ENCODE measurements at regions not wholly inside any gene's neighbourhood (a gene's known extent, or its start where the extent isn't known, plus 50 kb on each side); places are given as distances from the start of the nearest gene placed in this dataset.

- DNase-seq: no peak
These were observed 275.3 kb upstream of the THRB start for GRCh38 chr3:24769918-24770317.

GRCh38 chr3:24773798-24774197 lies 279.1 kb upstream of the THRB start:
- peak; percentile 49 to 82 for DNase-seq

GRCh38 chr3:24780991-24781390 lies 286.3 kb upstream of the THRB start:
- no peak for DNase-seq

- DNase-seq: no peak
These were observed 286.8 kb upstream of the THRB start for GRCh38 chr3:24781454-24781853.

- peak in 1 of 2 experiments; percentile 21 for DNase-seq
These were observed 299.2 kb upstream of the THRB start for GRCh38 chr3:24793896-24794295.

- no peak for DNase-seq
These were observed 308.0 kb upstream of the THRB start for GRCh38 chr3:24802614-24803013.

- DNase-seq: no peak
These were observed 309.4 kb upstream of the THRB start for GRCh38 chr3:24804095-24804494.

- DNase-seq: peak in 1 of 2 experiments; percentile 46
These were observed 316.2 kb upstream of the THRB start for GRCh38 chr3:24810881-24811280.

- no peak for DNase-seq
These were observed 317.5 kb upstream of the THRB start for GRCh38 chr3:24812116-24812515.

- no peak for DNase-seq
These were observed 323.4 kb upstream of the THRB start for GRCh38 chr3:24818055-24818454.

GRCh38 chr3:24828011-24828410 lies 333.4 kb upstream of the THRB start:
- no peak for DNase-seq

- no peak for DNase-seq
These were observed 333.9 kb upstream of the THRB start for GRCh38 chr3:24828551-24828950.

GRCh38 chr3:24829011-24829581 lies 334.4 kb upstream of the THRB start:
- DNase-seq: peak; percentile 35 to 62

GRCh38 chr3:24829629-24830229 lies 335.1 kb upstream of the THRB start:
- DNase-seq: peak in 1 of 2 experiments; percentile 34

- DNase-seq: peak in 1 of 2 experiments; percentile 36
These were observed 335.8 kb upstream of the THRB start for GRCh38 chr3:24830230-24831152.

GRCh38 chr3:24831221-24831620 lies 336.6 kb upstream of the THRB start:
- DNase-seq: no peak

- no peak for DNase-seq
These were observed 338.2 kb upstream of the THRB start for GRCh38 chr3:24832891-24833290.

- no peak for DNase-seq
These were observed 339.8 kb upstream of the THRB start for GRCh38 chr3:24834442-24834841.

GRCh38 chr3:24835510-24835909 lies 340.9 kb upstream of the THRB start:
- DNase-seq: no peak

GRCh38 chr3:24837601-24838000 lies 343.0 kb upstream of the THRB start:
- no peak for DNase-seq

- DNase-seq: no peak
These were observed 343.9 kb upstream of the THRB start for GRCh38 chr3:24838533-24838932.

- DNase-seq: no peak
These were observed 349.3 kb upstream of the THRB start for GRCh38 chr3:24843955-24844354.

- DNase-seq: no peak
These were observed 351.0 kb upstream of the THRB start for GRCh38 chr3:24845524-24846155.
